Esophagus (tissue), 2 donors: ENCODE measurements at regions not wholly inside any gene's neighbourhood (a gene's known extent, or its start where the extent isn't known, plus 50 kb on each side); places are given as distances from the start of the nearest gene placed in this dataset.

Experiments used
- H3K27ac ChIP-seq, 2 donors: one replicate each; pipeline ENCODE4 v1.5.1; 2013; ENCODE audit warnings: low read depth in 2 of 2, mild to moderate bottlenecking in 2 of 2, inconsistent platforms in 1 of 2, low read length in 1 of 2, moderate library complexity in 1 of 2
- H3K27me3 ChIP-seq, 2 donors: one replicate each; pipeline ENCODE4 v1.6.1; 2013; ENCODE audit warnings: low read length in 2 of 2, control low read depth in 1 of 2, mild to moderate bottlenecking in 1 of 2; ENCODE audit not compliant: insufficient read depth in 2 of 2, control insufficient read depth in 1 of 2
- H3K36me3 ChIP-seq, 2 donors: one replicate each; pipeline ENCODE4 v1.6.1; 2013; ENCODE audit warnings: low read length in 1 of 2; ENCODE audit not compliant: control insufficient read depth in 2 of 2, insufficient read depth in 2 of 2
- H3K4me1 ChIP-seq, 2 donors: one replicate each; pipeline ENCODE4 v1.6.1; 2013; ENCODE audit warnings: low read length in 1 of 2; ENCODE audit not compliant: control insufficient read depth in 2 of 2, insufficient read depth in 2 of 2
- H3K4me3 ChIP-seq, 2 donors: one replicate each; pipeline ENCODE4 v1.5.1; 2013; ENCODE audit warnings: low read length in 2 of 2, mild to moderate bottlenecking in 2 of 2, low read depth in 1 of 2, moderate library complexity in 1 of 2
- H3K9me3 ChIP-seq, 2 donors: one replicate each; pipeline ENCODE4 v1.6.1; 2013; ENCODE audit warnings: mild to moderate bottlenecking in 2 of 2, low read depth in 1 of 2, low read length in 1 of 2, moderate library complexity in 1 of 2; ENCODE audit not compliant: control insufficient read depth in 2 of 2, insufficient read depth in 1 of 2
- WGBS, 2 donors: extraction: QIAGEN DNeasy Blood & Tissue Kit; methylation state at CpG; one replicate each; pipeline ENCODE4 v1.1.7; 2013; 5-methylcytosine and 5-hydroxymethylcytosine counted together
- donor health status: healthy with polysubstance abuse.
- donor health status: Bipolar disorder and iron deficiency.

GRCh38 chr6:142699391-142699790 is 245.6 kb downstream of the HIVEP2 start:
- Histone ChIP-seq H3K27me3 (no peaks in the 10 kb centered on the region), H3K4me3 (no peak overlapping the region), H3K27ac (no peak overlapping the region), H3K9me3 (no peaks in the 10 kb centered on the region), H3K4me1 (peaks cover 0 to 5% of the 10 kb centered on the region in 2 donors), H3K36me3 (no peaks in the 10 kb centered on the region)
- 85% methylated on average over 2 of the region's 2 CpGs for WGBS, 2 donors

DNA sequence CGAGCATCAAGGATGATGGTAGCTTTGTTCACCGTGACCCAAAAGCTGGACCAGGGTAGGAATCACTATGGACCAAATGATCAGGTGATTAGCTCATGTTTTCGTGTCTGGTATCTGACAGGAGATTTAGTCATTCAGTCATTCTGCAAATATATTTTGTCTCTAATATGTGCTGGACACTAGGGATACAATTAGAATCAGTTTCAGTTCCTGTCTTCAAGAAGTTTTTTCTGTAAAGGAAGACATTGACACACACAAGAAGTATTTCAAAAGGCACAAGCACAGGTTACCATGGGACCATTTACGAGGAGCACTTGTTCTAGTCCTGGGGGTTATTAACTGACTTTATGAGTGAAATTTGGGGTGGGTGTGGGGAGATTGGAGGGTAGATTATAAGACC is 244.9 kb downstream of the HIVEP2 start:
- Histone ChIP-seq H3K27ac (no peak overlapping the region), H3K9me3 (no peaks in the 10 kb centered on the region), H3K4me1 (peaks cover 0 to 5% of the 10 kb centered on the region in 2 donors), H3K4me3 (no peak overlapping the region), H3K27me3 (no peaks in the 10 kb centered on the region), H3K36me3 (no peaks in the 10 kb centered on the region)
- WGBS, 2 donors, result 93% methylated on average over 4 of the region's 4 CpGs

DNA sequence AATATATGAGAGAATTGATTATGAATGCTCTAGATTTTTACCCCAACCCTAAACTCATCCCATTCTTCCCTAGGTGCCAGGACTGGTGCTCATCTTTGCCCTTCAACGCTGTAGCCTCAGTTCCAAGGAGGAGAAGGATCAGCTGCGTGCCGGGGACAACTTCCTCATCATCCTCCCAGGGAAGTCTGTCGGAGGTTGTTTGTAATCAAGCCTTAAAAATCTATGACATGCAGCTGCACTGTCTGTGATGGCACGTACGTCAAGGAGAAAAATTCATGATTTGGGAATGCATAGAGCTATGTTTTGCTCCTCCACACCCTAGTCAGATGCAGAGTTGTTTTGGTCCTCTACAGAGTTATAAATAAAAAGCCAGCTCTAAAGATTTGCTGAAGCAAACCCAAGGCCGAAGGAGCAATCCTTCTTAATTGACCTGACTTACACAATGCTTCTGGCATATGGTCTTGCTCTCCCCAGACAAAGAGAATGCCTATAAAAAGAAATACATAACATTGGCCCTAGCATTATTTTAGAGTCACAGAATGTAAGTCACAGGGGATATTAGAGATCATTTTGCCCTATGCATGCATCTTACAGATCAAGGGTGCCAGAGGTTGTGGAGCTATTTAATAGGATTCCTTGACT is 244.2 kb downstream of the HIVEP2 start:
- no peaks in the 10 kb centered on the region for H3K27me3 ChIP-seq
- 71 to 81% methylated on average over 7 of the region's 7 CpGs for WGBS, 2 donors

More for the DNA sequence above, 244.2 kb downstream of the HIVEP2 start:
- Histone ChIP-seq H3K4me1 (peaks cover 0 to 5% of the 10 kb centered on the region in 2 donors), H3K36me3 (no peaks in the 10 kb centered on the region), H3K9me3 (no peaks in the 10 kb centered on the region), H3K4me3 (no peak overlapping the region), H3K27ac (no peak overlapping the region)
